Testis (tissue), 2 donors: ENCODE measurements at regions not wholly inside any gene's neighbourhood (a gene's known extent, or its start where the extent isn't known, plus 50 kb on each side); places are given as distances from the start of the nearest gene placed in this dataset.
"Not testable (repeated sequence)": the region's sequence is repeated elsewhere in the genome, so short reads cannot be mapped to it uniquely, and the experiment has no call there.

Experiments used
- DNase-seq: peaks from one replicate; pipeline ENCODE4 v3.0.0-alpha.2; 2019
- H3K27ac ChIP-seq, 2 donors: fragments of 200-600 bp; sonication (generic); one replicate each; pipeline ENCODE4 v1.5.1; 2019
- H3K27me3 ChIP-seq: fragments of 200-600 bp; sonication (generic); one replicate; pipeline ENCODE4 v1.5.1; 2019
- H3K36me3 ChIP-seq: fragments of 200-600 bp; sonication (generic); one replicate; pipeline ENCODE4 v1.5.1; 2017; ENCODE audit warnings: low read depth; ENCODE audit errors: missing control alignments
- H3K4me1 ChIP-seq: fragments of 200-600 bp; sonication (generic); one replicate; pipeline ENCODE4 v1.5.1; 2019
- H3K4me3 ChIP-seq, 2 donors: fragments of 200-600 bp; sonication (generic); one replicate each; pipeline ENCODE4 v1.5.1; 2017 to 2019
- H3K9me3 ChIP-seq: fragments of 200-600 bp; sonication (generic); one replicate; pipeline ENCODE4 v1.5.1; 2017
- CTCF ChIP-seq, 3 experiments: fragments of 450-650 bp in 2 of 3; fragments of 200-600 bp in 1 of 3; sonication (generic) in 1 of 3; IDR thresholded peaks; one replicate each; pipeline ENCODE4 v1.5.1; 2016 to 2019; ENCODE audit warnings: antibody characterized with exemption in 3 of 3, mild to moderate bottlenecking in 2 of 3, moderate library complexity in 1 of 3
- POLR2A ChIP-seq: fragments of 450-650 bp; IDR thresholded peaks from one replicate; pipeline ENCODE4 v1.6.1; 2017; ENCODE audit warnings: antibody characterized with exemption, mild to moderate bottlenecking, moderate library complexity
- WGBS, 2 donors: methylation state at CpG; one replicate each; pipeline ENCODE4 v1.1.5; 2018; 5-methylcytosine and 5-hydroxymethylcytosine counted together
- intact Hi-C: fragments of 100-400 bp; cut with DNase I; formaldehyde crosslinking; loops from one replicate; pipeline ENCODE4 v1.15.1; 2023; ENCODE audit warnings: low total_unique reads

- 90 to 93% methylated on average over 3 of the region's 3 CpGs for WGBS, 2 donors
Measured at GRCh38 chr1:187933562-187934419, 1105.0 kb downstream of the PLA2G4A start.

GRCh38 chr1:187936667-187937066 is 1107.9 kb downstream of the PLA2G4A start:
- intact Hi-C loops, result no loop called here
- H3K4me1 ChIP-seq, result no peaks in the 10 kb centered on the region
- no peak overlapping the region for H3K27ac ChIP-seq
- WGBS, 2 donors, result 85 to 100% methylated on average over 1 of the region's 1 CpG
- no peak for TF ChIP-seq POLR2A
- TF ChIP-seq CTCF (IDR thresholded peaks at IDR 0.05), result no peak
- no peaks in the 10 kb centered on the region for H3K27me3 ChIP-seq
- no peak overlapping the region for H3K4me3 ChIP-seq
- no peak for DNase-seq
- H3K36me3 ChIP-seq, result no peaks in the 10 kb centered on the region
- H3K9me3 ChIP-seq, result no peaks in the 10 kb centered on the region

More at GRCh38 chr1:187933562-187934419, 1105.0 kb downstream of the PLA2G4A start:
- Histone ChIP-seq H3K4me1 (no peaks in the 10 kb centered on the region), H3K27me3 (no peaks in the 10 kb centered on the region), H3K4me3 (no peak overlapping the region), H3K36me3 (no peaks in the 10 kb centered on the region), H3K27ac (no peak overlapping the region), H3K9me3 (no peaks in the 10 kb centered on the region)
- DNase-seq, result no peak
- intact Hi-C loops, result no loop called here
- TF ChIP-seq POLR2A, result no peak

- 49 to 88% methylated on average over 2 of the region's 2 CpGs for WGBS, 2 donors
- H3K9me3 ChIP-seq, result no peaks in the 10 kb centered on the region
- intact Hi-C loops, result no loop called here
- no peak for DNase-seq
- no peaks in the 10 kb centered on the region for H3K4me1 ChIP-seq
- H3K4me3 ChIP-seq, result no peak overlapping the region
- no peak for TF ChIP-seq POLR2A
- no peak for TF ChIP-seq CTCF (IDR thresholded peaks at IDR 0.05)
- H3K27me3 ChIP-seq, result no peaks in the 10 kb centered on the region
- no peak overlapping the region for H3K27ac ChIP-seq
- no peaks in the 10 kb centered on the region for H3K36me3 ChIP-seq
Measured at GRCh38 chr1:187938092-187938491, 1109.3 kb downstream of the PLA2G4A start.

- Histone ChIP-seq H3K27ac (no peak overlapping the region), H3K9me3 (no peaks in the 10 kb centered on the region), H3K36me3 (no peaks in the 10 kb centered on the region), H3K27me3 (no peaks in the 10 kb centered on the region), H3K4me1 (no peaks in the 10 kb centered on the region), H3K4me3 (no peak overlapping the region)
- 90% methylated on average over 4 of the region's 4 CpGs for WGBS, 2 donors
- TF ChIP-seq CTCF (IDR thresholded peaks at IDR 0.05) (no peak), POLR2A (no peak)
- intact Hi-C loops, result no loop called here
- DNase-seq, result no peak
Measured at GRCh38 chr1:187942986-187943385, 1114.2 kb downstream of the PLA2G4A start.

- Histone ChIP-seq H3K36me3 (no peaks in the 10 kb centered on the region), H3K27me3 (no peaks in the 10 kb centered on the region), H3K4me3 (no peak overlapping the region), H3K27ac (no peak overlapping the region), H3K4me1 (no peaks in the 10 kb centered on the region), H3K9me3 (no peaks in the 10 kb centered on the region)
- no peak for DNase-seq
- intact Hi-C loops, result no loop called here
- no peak for TF ChIP-seq CTCF (IDR thresholded peaks at IDR 0.05)
- no peak for TF ChIP-seq POLR2A
- WGBS, 2 donors, result 49 to 98% methylated on average over 2 of the region's 2 CpGs
Measured at GRCh38 chr1:187943606-187944403, 1115.1 kb downstream of the PLA2G4A start.

- intact Hi-C loops, DNase-seq, H3K27ac ChIP-seq, H3K4me3 ChIP-seq, H3K36me3 ChIP-seq, H3K4me1 ChIP-seq, H3K27me3 ChIP-seq, H3K9me3 ChIP-seq: not testable (repeated sequence)
- WGBS, 2 donors, result 85 to 86% methylated on average over 3 of the region's 3 CpGs
Measured at GRCh38 chr1:187946661-187947060, 1117.9 kb downstream of the PLA2G4A start.
